GM20000 (cell line): ENCODE measurements at regions not wholly inside any gene's neighbourhood (a gene's known extent, or its start where the extent isn't known, plus 50 kb on each side); places are given as distances from the start of the nearest gene placed in this dataset.

Experiments used
- DNase-seq: peaks from one replicate; pipeline ENCODE4 v3.0.0; 2012; ENCODE audit warnings: low spot score
- TF ChIP-seq, protein P1 (sequence below): IDR thresholded peaks from 2 replicates; pipeline ENCODE4 v1.5.1; 2012; ENCODE audit warnings: mild to moderate bottlenecking, control low read depth; ENCODE audit errors: extremely low read depth, missing control alignments

DNA sequence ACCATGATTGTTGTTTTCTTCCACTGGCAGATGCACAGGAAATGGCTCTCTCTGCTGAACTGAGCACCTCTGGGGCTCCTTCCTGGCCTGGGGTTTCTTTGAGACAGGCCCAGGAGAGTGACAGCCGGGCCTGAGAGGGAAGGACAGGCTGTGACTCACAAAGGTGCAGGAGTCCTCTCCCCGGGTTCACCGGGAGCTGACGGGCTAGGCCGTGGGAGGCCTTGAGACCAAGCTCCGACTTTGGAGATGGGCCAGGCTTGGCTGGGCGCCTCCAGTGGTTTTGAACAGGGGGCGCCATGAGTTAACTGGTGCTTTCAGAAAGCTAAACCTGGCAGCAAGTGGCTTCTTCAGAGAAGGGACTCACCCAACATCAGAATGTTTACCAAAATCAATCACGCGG lies 143.4 kb downstream of the URI1 start:
- DNase-seq: no peak
- TF ChIP-seq, protein P1, sequence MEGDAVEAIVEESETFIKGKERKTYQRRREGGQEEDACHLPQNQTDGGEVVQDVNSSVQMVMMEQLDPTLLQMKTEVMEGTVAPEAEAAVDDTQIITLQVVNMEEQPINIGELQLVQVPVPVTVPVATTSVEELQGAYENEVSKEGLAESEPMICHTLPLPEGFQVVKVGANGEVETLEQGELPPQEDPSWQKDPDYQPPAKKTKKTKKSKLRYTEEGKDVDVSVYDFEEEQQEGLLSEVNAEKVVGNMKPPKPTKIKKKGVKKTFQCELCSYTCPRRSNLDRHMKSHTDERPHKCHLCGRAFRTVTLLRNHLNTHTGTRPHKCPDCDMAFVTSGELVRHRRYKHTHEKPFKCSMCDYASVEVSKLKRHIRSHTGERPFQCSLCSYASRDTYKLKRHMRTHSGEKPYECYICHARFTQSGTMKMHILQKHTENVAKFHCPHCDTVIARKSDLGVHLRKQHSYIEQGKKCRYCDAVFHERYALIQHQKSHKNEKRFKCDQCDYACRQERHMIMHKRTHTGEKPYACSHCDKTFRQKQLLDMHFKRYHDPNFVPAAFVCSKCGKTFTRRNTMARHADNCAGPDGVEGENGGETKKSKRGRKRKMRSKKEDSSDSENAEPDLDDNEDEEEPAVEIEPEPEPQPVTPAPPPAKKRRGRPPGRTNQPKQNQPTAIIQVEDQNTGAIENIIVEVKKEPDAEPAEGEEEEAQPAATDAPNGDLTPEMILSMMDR: no peak

DNA sequence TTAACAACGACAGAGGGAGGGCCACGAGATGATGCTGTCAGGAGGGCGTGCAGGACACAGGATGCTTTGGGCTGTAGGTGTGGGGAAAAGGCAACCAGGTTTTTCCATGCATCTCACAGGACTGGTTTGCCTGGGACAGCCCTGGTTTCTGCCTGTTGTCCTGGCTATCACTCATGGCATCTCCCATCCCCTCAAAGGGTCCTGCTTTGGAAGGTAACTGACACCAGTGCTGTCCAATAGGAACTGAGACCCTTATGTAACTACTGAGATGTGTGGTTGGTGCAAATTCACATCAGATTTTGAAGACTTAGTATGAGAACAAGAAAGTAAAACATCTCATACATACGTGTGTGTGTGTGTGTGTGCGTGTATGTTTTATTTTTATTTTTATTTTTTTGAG lies 144.2 kb downstream of the URI1 start:
- TF ChIP-seq, protein P1: no peak
- DNase-seq: no peak

DNA sequence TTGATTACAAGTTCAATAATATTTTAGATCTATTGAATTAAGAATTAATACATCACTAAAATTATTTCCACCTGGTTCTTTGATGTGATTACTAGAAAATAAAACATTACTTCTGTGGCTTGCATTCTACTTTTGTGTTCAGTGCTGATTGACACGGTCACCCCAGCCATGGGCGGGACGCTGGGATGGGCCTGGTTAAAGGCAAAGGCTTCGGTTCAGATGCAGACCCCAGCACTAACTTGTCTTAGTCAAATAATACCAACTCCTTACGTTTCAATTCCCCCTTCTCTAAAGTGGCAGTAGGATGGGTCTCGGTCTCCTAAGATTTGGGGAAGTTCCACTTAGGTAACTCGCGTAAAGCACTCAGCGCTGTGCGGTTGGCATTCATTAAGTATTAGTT lies 144.9 kb downstream of the URI1 start:
- TF ChIP-seq, protein P1: no peak

DNA sequence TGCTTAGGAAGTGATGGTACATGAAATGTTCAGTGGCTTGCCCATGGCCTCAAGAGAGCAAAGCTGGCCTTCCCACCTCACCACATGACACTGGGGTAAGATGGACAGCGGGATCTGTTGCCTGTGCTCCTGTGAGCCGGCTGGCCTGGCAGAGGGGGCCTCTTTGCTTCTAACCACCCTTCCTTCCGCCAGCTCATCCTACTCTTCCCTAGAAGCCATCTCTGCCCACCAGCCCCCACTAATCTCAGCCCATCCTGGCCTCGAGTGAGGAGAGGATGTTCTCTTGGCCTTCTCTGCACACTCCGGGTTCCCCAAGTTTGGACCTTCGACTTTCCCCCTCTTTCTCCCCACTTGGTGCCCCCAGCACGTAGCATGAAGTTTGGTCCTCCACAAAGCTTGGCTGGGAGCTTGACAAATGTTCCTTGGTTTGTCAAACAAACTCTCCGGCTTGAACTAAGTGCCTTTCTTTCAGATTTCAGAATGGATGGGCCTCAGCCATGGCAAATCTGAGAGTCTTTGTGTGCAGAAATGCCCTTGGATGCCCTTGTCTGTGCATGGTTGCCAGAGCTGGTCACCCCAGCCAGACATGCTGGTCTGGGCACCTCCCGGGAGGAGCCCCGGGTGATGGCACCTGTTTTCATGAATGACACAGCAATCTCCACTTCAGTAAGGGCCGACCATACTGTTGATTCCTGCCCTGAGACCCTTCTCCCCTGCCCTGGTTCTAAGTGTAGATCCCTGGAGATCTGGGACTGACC lies 145.5 kb downstream of the URI1 start:
- DNase-seq: no peak
- TF ChIP-seq, protein P1: no peak

More for the DNA sequence above, 144.9 kb downstream of the URI1 start:
- DNase-seq: no peak

DNA sequence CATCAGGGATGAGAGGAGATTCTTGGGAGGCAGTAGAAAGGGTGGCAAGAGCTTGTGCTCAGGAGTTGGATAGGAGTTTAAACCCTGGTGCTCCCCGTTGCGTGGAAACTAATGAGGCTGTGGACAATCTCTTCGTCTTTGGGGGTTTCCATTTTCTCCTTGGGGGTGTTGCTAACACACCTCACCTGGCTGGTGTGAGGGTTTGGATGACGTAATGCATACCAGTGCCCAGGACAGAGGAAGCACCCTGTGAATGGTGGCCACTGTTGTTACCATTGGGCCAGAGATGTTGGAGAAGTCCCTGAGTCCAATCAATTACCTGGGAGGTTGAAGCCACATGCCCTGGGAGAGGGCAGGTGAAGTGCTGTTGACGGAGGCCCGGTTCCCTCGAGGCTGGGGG lies 146.5 kb downstream of the URI1 start:
- TF ChIP-seq, protein P1: no peak
- no peak for DNase-seq

DNA sequence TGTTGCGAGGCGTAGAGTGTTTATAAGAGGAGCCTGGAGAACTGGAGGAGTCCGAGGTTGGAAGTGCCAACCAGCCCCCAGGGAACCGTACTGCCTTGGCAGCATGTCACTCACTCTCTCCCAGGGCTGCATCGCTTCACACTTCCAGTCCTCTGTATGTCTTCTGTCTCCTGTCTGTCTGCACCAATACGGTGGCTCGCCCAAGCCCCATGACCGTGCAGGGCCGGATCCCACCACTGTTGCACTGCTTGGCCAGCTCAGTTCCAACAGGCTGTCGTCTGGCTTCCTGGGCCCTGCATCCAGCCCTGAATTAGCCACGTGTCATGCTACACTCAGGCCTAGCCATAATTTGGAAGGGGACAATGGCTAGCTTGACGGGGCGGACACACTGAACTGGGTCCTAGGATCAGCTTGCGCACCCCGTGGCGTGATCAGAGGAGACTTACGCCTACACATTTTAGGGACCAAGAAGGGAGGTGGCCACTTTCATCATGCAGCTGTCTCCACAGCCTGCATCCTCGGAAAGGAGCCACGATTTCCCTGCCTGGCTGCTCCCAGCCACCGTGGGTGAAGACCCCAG lies 147.1 kb downstream of the URI1 start:
- TF ChIP-seq, protein P1: no peak

DNA sequence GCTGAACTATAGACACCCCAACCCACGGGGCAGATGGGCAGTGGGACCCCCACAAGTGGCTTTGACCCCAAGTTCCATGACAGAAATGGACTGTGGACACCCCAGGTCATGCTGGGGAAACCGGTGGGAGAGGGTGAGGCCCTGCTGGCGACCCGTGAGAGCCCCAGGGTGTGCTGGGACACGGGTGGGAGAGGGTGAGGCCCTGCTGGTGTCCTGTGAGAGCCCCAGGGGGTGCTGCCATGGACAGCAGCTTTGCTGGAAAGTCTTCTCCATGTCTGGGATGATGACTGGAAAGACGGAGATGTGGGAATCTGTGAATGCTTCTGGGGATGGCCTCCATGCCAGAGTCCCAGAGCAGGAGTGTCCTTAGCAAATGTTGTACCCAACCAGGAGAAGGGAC lies 148.4 kb downstream of the URI1 start:
- DNase-seq: no peak
- TF ChIP-seq, protein P1: no peak

More for the DNA sequence above, 147.1 kb downstream of the URI1 start:
- no peak for DNase-seq
